Stimulated activated CD4-positive, alpha-beta T cell treated with anti-CD3 and anti-CD28 coated beads, Interleukin-1b, Interleukin-23, amount 100 ng/mL, for 1 hour (primary cell): ENCODE measurements at regions not wholly inside any gene's neighbourhood (a gene's known extent, or its start where the extent isn't known, plus 50 kb on each side); places are given as distances from the start of the nearest gene placed in this dataset.
"Not testable (repeated sequence)": the region's sequence is repeated elsewhere in the genome, so short reads cannot be mapped to it uniquely, and the experiment has no call there.

Experiments used
- DNase-seq, 2 donors: peaks; one replicate each; pipeline ENCODE4 v3.0.0-alpha.2; 2020; ENCODE audit warnings: low read depth in 2 of 2

DNA sequence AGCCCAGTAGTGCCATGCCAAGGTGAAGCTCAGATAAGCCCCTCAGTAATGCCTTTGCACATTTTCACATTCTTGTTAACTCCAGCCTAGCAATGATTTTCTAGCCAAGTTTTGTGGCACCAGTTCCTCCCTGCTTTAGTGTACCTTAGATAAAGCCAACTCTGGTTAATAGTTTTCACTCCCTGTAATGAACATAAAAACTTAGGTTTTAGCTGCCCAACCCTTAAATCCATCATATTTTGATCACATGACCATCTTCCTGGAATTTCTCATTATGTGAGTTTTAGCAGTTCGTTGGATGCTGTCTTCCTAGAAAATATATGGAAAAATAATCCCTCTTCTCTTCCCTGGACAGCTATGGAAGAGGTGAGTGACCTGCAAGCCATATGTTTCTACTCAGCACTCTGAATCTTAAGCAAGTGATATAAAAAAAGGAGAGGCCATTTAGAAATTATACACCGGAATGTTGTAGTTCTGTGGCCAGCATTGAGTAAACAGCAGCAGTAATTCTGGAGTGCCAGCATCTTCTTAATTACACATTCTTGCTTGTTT, 62.2 kb upstream of the P2RY1 start:
- DNase-seq = no peak

DNA sequence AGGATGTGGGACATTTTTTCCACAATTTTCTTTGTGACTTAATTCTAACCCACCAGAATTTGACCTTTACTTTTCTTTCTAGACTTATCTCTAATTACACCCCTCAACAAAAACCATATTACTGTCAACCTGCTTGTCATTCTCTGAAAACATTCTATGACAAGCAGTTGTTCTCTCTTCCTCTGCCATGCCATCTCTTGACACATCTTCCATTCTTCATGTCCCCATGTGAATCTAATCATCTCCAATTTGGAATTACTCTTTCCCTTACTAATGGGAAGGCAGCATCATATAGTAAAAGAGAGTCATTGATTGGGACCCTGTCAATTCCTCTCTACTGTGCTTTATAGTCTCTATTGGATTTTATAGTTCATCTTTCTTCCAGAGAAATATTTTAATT, 61.3 kb upstream of the P2RY1 start:
- DNase-seq = no peak

- not testable (repeated sequence) for DNase-seq
Observed at GRCh38 chr3:152774230-152774629, 60.7 kb upstream of the P2RY1 start.

- DNase-seq = no peak
Observed at GRCh38 chr3:152778022-152778421, 56.9 kb upstream of the P2RY1 start.

GRCh38 chr3:152779653-152780052, 55.3 kb upstream of the P2RY1 start:
- DNase-seq = no peak

DNA sequence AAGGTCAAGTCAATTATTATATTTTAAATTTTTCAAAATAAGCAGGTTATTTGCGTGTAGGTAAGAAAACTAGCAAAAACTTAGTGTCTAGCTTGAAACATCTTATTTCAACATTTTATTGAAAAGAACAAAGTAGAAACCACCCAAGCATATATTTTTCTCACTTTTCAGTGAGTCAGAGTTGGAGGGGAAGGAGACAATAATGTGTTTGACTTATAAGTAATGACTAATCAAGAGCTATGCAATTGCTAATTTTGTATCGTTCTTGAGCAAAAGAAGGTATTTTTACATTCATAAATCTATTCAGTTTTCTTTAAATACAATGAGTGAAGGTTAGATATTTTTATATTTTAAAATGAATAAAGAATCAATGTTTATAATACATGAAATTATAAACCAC, 54.4 kb upstream of the P2RY1 start:
- no peak for DNase-seq

GRCh38 chr3:152785051-152785450, 49.9 kb upstream of the P2RY1 start:
- DNase-seq = no peak
